GM11168 (cell line): ENCODE measurements at regions not wholly inside any gene's neighbourhood (a gene's known extent, or its start where the extent isn't known, plus 50 kb on each side); places are given as distances from the start of the nearest gene placed in this dataset.

Experiments
- in situ Hi-C: fragments of 300-500 bp; cut with MboI; formaldehyde crosslinking; loops from one replicate; pipeline ENCODE4 v1.12.0; 2022; ENCODE audit warnings: low sequenced_read_pairs; ENCODE audit not compliant: unreplicated experiment

DNA sequence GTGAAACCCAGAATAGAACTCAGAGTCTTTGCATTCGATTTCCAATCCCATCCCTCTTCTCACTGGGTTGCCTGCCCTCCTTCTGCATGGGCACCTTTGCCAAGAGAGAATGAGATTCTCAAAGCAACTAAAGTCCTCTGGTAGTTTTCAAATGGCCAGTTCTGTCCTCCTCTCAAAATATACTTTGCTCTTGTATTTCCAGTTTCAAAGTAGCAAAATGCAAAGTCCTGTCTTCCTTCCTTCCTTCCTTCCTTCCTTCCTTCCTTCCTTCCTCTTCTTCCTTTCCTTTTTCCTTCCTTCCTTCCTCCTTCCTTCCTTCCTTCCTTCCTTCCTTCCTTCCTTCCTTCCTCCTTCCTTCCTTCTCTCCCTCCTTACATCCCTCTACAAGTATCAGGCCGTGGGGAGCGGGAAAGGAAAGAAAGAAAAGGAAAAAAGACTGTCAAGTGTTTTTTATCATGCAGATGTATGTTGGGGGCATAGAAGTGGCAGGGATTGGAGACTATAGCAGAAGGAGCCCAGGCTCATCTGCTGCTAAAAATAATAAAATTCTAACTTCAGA lies 265.2 kb downstream of the CD83 start:
- in situ Hi-C loops = loop anchor here (25.0 kb wide), 1 partner anchor 170 kb away; no protein-coding TSS in a partner anchor

DNA sequence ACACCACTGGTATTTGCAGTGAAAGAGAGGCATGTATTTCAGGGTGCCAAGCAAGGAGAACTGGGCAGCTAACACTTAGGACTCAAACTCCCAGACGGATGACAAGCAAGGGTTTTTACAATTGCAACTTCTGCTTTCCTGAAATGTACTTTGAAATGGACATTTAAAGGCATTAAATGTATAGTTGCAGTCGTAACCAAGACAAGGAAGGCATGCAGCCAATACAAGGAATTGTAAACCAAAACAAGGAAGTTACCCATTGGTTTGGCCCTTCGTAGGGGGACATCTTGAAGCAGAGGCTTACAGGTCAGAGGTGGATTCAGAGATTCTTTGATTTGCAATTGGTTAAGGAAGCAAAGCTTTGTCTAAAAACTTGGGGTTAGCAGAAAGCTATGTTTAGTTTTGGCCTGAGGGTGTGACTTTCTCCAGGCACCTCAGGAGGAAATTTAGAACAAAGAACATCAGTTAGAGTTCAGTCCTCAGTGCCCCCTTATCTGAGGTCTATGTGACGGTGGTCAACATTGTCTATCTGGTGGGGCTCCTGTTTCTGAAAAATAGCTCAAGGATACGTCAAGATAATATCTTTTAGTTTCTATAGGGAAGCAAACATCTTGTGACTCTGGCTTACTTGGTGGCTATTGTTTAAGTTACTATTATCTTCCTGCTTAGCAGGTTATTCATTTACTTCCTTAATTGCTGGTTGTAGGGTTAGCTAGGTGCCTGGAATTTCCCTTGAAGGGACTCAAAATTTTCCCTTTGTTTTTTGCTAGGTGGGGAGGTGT lies 266.0 kb downstream of the CD83 start:
- in situ Hi-C loops = loop anchor here (25.0 kb wide), 1 partner anchor 171 kb away; no protein-coding TSS in a partner anchor

DNA sequence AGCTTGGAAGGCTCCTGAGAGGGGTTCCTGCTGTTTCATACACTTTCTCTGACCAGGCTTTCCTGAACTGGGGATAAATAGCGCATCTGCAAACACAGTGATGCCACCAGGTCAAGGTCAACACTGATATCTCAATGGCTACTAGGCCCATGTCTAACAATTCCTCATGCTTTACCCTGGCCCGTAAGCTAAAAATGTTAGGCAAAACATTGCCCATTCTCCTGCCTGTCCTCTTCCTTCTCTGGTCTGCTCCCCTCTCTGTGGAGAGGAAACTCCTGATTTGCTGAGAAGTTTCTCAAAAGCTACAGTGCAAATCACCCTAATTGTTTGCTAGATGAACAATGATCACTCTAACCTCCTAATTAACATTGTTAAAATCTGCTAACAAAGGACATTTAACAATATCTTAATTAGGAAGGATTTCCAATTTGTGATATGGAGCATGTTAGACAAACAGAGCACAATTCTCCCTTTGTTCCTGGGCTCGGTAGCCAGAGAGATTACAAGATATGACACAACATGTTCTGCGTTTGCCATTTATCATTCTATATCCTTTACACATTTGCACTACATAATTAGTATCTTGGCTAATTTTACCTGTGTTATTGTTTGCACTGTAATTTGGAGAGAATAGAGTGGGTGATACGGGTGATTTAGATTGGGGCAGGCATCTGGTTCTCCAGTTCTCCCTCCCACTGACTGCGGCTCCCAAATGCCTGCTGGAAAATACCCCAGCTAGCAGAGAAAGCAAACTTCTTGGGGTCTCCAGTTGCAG lies 266.8 kb downstream of the CD83 start:
- in situ Hi-C loops = loop anchor here (25.0 kb wide), 1 partner anchor 172 kb away; no protein-coding TSS in a partner anchor

DNA sequence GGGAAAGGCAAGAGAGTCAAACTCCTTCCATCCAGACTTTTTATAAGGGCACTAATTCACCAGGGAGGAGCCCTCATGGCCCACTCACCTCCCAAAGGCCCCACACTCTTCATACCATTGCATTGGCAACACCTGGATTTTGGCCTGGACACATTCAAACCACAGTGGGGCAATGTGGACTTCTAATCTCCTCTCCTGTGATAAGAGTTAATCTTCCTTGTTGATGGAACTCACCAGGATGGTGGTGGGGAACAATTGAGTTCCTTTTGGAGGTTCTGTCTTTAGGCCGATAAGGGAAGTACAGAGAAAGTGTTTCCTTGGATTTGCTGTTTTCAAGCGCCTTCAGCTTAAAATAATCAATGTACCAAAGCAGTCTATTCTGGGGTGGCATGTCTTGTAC lies 268.7 kb downstream of the CD83 start:
- in situ Hi-C loops = loop anchor here (25.0 kb wide), 1 partner anchor 174 kb away; no protein-coding TSS in a partner anchor

DNA sequence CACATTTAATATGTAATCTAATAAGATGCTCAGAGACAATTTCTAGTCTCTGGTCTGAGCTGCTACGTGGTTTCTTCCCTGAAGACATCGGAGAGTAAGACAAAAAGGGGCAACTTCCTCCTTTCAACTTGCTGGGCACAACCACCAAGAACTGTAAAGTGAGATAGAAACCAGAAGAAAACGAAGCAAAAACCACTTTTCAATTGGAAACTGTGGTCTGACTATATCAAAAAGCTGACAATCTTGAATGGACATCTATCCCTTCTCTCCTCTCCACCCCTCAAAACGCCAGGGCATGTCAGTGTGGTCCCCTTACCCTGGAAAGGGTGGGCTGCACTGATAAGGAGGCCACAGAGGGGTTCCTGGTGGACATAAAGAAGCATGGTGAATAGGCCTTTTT lies 269.1 kb downstream of the CD83 start:
- in situ Hi-C loops = loop anchor here (25.0 kb wide), 1 partner anchor 174 kb away; no protein-coding TSS in a partner anchor

DNA sequence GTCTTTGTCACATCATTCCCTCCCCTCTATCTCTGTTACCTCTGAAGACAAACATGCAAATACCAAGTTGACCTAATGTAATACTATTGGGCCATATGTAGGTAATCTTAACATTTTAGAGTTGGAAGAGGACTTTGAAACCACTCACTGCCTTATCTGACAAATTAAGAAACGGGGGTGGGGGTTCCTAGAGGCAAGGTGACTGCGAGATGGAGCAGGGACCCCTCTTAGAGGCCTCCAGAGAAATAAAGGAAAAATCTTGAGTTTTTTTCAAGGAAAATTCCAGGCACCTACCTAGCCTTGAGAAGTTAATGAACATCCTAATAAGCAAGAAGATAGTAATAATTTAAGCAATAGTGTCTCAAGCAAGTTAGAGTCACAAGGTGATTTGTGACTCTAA lies 270.8 kb downstream of the CD83 start:
- in situ Hi-C loops = loop anchor here (25.0 kb wide), 1 partner anchor 176 kb away; no protein-coding TSS in a partner anchor

DNA sequence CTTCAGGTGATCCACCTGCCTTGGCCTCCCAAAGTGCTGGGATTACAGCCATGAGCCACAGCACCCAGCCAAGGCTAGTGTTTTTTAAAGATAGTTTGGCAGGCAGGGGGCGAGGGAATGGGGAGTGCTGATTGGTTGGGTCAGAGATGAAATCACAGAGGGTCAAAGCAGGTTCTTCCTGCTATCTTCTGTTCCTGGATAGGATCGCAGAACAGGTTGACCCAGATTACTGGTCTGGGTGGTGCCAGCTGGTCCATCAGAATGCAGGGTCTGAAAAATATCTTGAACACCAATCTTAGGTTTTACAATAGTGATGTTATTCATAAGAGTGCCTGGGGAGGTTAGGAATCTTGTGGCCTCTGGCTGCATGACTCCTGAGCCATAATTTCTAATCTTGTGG lies 272.2 kb downstream of the CD83 start:
- in situ Hi-C loops = loop anchor here (25.0 kb wide), 1 partner anchor 177 kb away; no protein-coding TSS in a partner anchor

DNA sequence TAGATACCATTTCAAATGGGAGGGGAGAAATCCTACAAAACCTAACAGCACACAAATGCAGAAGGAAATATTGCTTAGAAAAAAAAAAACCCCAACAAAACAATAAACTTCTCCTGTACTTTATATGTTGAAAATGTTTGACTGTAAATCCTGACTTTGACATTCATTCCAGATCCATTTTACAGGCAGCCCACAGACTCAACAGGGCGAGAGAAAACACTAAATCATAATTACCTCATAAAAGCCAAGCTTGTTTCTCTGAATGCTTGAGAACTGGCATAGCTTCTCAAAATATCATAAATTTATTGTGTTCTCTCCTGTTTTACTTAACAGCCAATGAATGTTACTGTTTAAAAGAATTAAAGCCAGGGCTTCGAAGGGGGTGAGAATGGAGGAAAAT lies 273.2 kb downstream of the CD83 start:
- in situ Hi-C loops = loop anchor here (25.0 kb wide), 1 partner anchor 179 kb away; no protein-coding TSS in a partner anchor

DNA sequence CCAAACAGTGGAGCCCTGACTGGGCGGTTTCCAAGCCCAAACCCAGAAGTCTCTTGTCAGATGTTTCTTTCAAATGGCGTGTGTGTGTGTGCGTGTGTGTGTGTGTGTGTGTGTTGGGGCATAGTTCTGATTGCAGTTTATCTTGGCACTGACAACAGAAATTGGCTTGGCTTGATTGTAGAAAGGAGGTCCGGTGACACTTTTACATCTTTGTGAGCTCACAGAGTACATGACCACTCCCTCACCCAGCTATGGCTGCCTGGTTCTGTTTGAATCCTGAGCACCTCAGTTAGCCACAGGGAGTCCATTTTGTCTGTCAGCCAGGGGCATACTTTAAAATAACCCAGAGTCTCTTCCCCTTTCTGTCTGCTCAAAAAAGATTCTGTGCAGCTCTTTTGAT lies 276.3 kb downstream of the CD83 start:
- in situ Hi-C loops = loop anchor here (25.0 kb wide), 1 partner anchor 182 kb away; no protein-coding TSS in a partner anchor

DNA sequence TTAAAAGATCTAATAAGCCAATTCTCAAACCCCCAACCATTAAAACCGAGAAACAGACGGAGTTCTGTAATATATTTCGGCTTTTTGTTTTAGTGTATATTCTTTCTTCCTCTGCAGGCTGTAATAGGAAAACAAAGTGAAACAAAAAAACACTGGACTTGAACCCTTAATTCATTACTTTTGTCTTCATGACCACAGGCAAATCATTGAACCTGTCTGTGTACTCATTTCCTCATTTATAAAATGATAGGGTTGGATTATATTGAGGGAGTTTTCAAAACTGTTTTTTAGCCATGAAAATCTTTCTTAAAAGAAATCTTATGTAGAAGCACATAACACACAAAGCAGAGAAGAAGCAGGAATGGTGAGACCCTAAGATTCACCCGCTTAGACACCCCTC lies 278.8 kb downstream of the CD83 start:
- in situ Hi-C loops = loop anchor here (25.0 kb wide), 1 partner anchor 184 kb away; no protein-coding TSS in a partner anchor

DNA sequence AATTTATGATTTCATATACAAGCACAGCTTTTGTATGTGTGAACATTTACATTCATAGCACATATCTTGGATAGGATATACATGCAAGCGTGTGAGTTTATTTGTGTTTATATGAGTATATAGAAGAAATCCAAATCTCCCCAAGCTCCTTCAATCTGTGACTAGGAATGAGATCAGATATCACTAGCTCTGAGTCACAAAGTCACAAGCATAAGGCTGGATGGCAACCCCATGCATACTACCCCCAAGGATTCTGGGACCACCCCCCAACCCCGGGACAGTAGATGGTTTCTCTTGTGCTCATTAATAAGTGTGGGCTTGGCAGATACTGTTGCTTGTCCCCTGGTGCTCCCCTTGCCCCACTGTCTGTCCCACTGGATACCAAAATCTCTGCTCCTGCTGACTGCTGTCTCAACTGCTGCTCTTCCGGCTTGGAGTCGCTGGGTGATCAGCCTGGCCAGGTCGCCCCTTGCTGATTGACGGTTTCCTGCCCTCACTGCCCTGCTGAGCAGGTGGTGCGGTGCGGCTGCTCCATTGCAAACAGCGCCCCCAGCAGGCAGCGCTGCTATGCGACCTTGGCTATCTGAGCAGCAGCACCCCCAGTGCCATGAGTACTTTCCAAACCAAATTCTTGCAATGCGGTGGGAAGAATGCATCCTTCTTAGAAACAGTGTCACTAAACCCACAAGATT lies 279.4 kb downstream of the CD83 start:
- in situ Hi-C loops = loop anchor here (25.0 kb wide), 1 partner anchor 185 kb away; no protein-coding TSS in a partner anchor

DNA sequence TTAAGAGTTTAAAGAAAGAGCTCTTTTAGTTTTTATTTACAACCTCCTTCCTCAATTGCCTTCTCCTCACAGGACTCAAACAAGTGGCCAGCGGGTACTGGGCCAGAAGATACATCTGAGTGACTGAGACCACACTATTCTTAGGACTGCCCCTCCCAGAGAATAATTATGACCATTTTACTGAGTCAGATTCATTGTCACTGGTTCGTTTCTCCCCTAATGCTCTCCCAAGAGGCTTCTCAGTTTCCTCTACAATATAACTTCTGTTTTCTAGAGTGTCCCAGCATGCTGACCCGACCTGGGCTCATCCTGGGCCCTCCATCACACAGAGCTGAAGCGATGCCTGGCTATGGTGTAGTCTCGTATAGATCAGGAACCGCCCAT lies 279.9 kb downstream of the CD83 start:
- in situ Hi-C loops = loop anchor here (25.0 kb wide), 1 partner anchor 185 kb away; no protein-coding TSS in a partner anchor

DNA sequence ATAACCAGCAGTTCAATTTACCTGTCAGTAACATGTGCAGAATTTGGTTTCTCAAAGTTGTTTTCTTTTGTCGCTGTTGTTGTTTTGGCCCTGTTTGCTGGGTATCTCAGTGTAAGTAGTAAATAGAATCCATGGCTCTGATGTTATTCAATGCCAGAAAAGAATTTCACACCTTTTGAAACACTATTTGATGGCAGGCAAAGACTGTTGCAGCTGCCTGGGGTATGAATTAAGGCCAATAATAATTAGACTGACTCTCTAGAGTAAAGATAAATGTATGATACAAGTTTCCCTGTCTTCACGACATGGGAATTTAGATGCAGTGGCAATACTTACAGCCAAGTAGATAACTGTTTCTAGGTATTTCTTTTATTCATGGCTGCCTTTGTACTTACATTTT lies 281.4 kb downstream of the CD83 start:
- in situ Hi-C loops = loop anchor here (25.0 kb wide), 1 partner anchor 187 kb away; no protein-coding TSS in a partner anchor

DNA sequence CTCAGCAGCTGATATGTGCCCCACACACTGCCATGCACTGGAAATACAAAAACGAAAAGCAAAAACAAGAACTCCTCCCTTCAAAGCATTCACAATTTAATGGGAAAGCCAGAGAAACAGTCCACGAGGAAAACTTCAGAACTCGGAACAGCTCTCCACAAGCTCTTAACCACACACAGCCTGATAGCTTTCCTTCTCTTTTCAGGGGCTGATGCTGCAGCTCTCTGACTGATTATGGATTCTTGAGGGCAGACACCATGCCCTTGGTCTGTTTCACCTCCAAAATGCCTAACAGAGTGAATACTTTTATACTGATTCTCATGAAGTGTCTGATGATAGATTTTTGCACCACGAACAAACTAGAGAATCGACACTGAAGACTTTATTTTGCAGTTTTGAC lies 282.1 kb downstream of the CD83 start:
- in situ Hi-C loops = loop anchor here (25.0 kb wide), 1 partner anchor 187 kb away; no protein-coding TSS in a partner anchor

DNA sequence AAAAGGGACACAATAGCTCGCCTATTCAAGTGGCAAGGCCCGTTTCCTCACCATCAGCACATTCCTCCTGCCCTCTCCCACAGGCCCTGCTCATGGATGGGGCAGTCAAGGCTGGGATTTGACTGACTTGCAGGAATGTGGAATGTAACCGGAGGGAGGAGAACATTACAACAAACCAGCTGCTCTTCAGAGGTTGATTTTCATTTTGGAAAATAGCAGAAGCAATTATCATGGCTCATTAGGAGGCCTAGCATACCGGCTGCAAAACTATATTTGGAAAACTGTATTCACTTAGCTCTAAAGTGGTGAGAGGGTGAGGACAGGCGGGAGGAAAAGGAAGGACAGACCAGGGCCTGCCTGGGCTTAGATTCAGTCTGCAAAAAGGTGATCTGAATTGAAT lies 283.7 kb downstream of the CD83 start:
- in situ Hi-C loops = no loop called here

DNA sequence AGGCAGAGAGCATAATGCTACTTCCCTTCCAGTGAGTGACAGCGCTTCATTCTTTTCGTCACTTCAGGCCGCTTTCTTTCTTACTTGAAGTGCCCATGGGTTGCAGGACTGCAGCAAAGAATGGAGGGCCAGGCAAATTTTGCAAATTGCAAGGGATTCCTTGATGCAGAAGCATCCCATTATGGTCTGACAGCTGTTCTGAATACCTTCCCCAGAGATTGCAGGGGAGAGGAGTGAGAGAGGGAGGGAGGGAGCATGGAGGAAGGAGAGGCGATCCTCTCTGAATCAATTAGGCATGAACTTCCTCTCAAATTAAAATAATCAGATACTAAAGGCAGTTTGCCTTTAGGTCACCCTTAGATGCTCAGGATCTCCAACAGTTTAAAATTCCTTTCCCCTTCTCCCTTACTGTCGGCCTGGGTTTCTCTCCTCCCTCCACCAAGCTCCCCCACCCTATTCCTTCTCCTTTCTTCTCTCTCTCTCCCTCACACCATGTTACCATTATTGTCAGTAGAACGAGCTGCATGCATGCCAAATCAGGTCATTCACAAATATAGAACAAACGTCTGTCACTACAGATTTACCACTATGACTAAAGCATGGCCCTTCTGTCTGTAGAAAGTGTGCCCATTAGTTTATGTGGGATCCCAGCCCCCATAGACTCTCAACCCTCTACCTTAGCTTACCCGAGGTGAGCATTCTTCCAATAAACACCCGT lies 289.2 kb downstream of the CD83 start:
- in situ Hi-C loops = no loop called here

DNA sequence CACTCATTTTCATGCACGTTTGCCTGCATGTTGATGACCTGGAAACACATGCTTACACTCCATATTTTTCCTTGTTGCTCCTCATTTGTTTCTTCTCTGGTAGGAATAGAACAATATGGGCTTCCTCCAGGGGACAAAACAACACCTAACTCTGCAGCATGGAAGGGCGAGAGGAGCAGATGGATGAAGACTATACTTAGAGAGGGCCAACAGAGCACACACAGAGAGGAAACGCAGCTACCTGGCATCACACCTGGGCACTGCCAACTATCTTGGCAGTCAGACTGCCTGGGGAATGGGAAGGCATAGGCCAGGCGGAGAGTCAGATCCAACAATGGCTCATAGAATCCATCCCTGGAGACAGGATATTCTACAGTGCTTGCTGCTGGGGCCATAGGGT lies 290.9 kb downstream of the CD83 start:
- in situ Hi-C loops = no loop called here

DNA sequence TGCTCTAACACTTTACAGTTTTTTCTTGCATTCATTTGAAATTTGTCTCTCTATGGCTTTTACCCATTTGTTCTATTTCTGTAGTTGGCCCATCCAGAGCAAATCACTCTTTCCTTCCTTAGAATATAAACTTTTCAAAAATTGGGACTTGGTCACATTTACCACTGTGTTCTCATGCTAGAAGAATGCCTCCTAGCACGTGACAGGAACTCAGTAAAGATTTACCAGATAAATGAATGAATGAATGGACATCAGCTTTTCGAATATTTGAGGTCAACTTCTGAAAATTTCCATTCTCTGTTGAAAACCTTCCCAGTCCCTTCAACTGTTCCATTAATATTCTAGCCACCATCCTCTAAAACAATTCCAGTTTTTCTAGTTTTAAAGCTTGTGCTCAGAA lies 294.5 kb downstream of the CD83 start:
- in situ Hi-C loops = no loop called here

DNA sequence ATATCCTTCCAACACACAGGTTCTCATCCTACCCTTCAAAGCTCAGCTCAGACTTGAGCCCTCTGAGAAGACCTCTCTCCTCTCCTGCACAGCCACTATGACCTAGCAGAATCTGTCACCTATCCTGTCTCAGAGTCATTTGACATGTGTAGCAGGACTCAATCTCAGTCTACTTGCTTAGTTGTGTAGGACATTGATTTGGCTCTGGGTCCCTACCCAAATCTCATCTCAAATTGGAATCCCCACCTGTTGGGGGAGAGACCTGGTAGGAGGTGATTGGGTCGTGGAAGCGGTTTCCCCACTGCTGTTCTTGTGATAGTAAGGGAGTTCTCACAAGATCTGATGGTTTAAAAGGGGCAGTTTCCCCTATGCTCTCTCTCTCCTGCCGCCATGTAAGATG lies 297.9 kb downstream of the CD83 start:
- in situ Hi-C loops = no loop called here
